H1 (cell line): ENCODE measurements at regions not wholly inside any gene's neighbourhood (a gene's known extent, or its start where the extent isn't known, plus 50 kb on each side); places are given as distances from the start of the nearest gene placed in this dataset.

ENCODE experiments used
- CTCF ChIA-PET: fragments of 300-600 bp; sonication (Branson Sonifier 250); formaldehyde crosslinking; loops from one replicate; lab custom pipeline; 2021; ENCODE audit not compliant: partially characterized antibody; lab: Charles Lee
- POLR2A ChIA-PET: fragments of 300-600 bp; sonication (Branson Sonifier 250); formaldehyde crosslinking; loops from one replicate; lab custom pipeline; 2021; ENCODE audit warnings: inconsistent platforms; ENCODE audit not compliant: partially characterized antibody; lab: Charles Lee
- DNase-seq, 2 experiments: peaks; one replicate each; pipeline versions ENCODE4 v3.0.0 to v3.0.0-alpha.2; 2010 to 2022; ENCODE audit warnings: low spot score in 2 of 2, low read depth in 1 of 2, mixed read lengths in 1 of 2
- FAIRE-seq: peaks from 2 replicates; lab custom pipeline; 2011; peaks lifted over from hg19 to GRCh38; lab: Jason Lieb, UNC
- H2AFZ ChIP-seq: 2 replicates; pipeline ENCODE4 v1.8.1; 2012; ENCODE audit warnings: low read length, inconsistent platforms
- H2AK5ac ChIP-seq: 2 replicates; pipeline ENCODE4 v1.6.1; 2013; ENCODE audit warnings: low read depth, low read length
- H2BK120ac ChIP-seq: replicated peaks from 2 replicates; pipeline ENCODE3; 2013; ENCODE audit warnings: low read depth, low read length, inconsistent platforms
- H2BK12ac ChIP-seq: 2 replicates; pipeline ENCODE4 v1.6.1; 2013; ENCODE audit warnings: low read depth, low read length
- H2BK15ac ChIP-seq: 2 replicates; pipeline ENCODE4 v1.6.1; 2013; ENCODE audit warnings: low read length
- H2BK20ac ChIP-seq: 2 replicates; pipeline ENCODE4 v1.6.1; 2013; ENCODE audit warnings: low read length
- H2BK5ac ChIP-seq: 2 replicates; pipeline ENCODE4 v1.6.1; 2013; ENCODE audit warnings: low read depth, low read length
- H3K14ac ChIP-seq: 2 replicates; pipeline ENCODE4 v1.6.1; 2013; ENCODE audit warnings: inconsistent platforms; ENCODE audit not compliant: insufficient read length
- H3K18ac ChIP-seq: 2 replicates; pipeline ENCODE4 v1.6.1; 2013; ENCODE audit warnings: low read length; ENCODE audit errors: extremely low read depth
- H3K23ac ChIP-seq: 2 replicates; pipeline ENCODE4 v1.6.1; 2013; ENCODE audit warnings: inconsistent platforms; ENCODE audit not compliant: insufficient read length
- H3K23me2 ChIP-seq: 2 replicates; pipeline ENCODE4 v1.6.1; 2013; ENCODE audit warnings: low read depth, low read length
- H3K27ac ChIP-seq: 2 replicates; pipeline ENCODE4 v1.6.1; 2011; ENCODE audit warnings: low read depth, low read length, inconsistent platforms
- H3K27me3 ChIP-seq, 4 experiments: replicated peaks in 1 of 4; 1 replicate in 1 of 4; 2 replicates in 3 of 4; pipeline versions ENCODE4 v1.6.1 to v1.8.1; 2011 to 2013; ENCODE audit warnings: low read length in 3 of 4, mild to moderate bottlenecking in 3 of 4, inconsistent platforms in 2 of 4, mixed read lengths in 2 of 4, moderate library complexity in 1 of 4; ENCODE audit not compliant: control insufficient read depth in 3 of 4, insufficient read depth in 3 of 4; ENCODE audit errors: extremely low read depth in 1 of 4
- H3K36me3 ChIP-seq, 4 experiments: 2 replicates each; pipeline versions ENCODE4 v1.6.1 to v1.8.1; 2011 to 2013; ENCODE audit warnings: mild to moderate bottlenecking in 4 of 4, low read length in 3 of 4, moderate library complexity in 2 of 4, control low read depth in 1 of 4, inconsistent platforms in 1 of 4; ENCODE audit not compliant: insufficient read depth in 4 of 4, control insufficient read depth in 2 of 4
- H3K4ac ChIP-seq: replicated peaks from 2 replicates; pipeline ENCODE3; 2013; ENCODE audit warnings: low read length, low read depth, mixed read lengths, inconsistent platforms; ENCODE audit not compliant: insufficient read length
- H3K4me1 ChIP-seq, 4 experiments: replicated peaks in 1 of 4; 1 replicate in 1 of 4; 2 replicates in 3 of 4; pipeline versions ENCODE4 v1.6.1 to v1.8.1; 2011 to 2013; ENCODE audit warnings: low read length in 3 of 4, inconsistent platforms in 2 of 4, mixed read lengths in 1 of 4; ENCODE audit not compliant: insufficient read depth in 4 of 4, control insufficient read depth in 3 of 4
- H3K4me2 ChIP-seq, 2 experiments: 2 replicates each; pipeline versions ENCODE4 v1.6.1 to v1.8.1; 2011 to 2013; ENCODE audit warnings: low read depth in 2 of 2, low read length in 2 of 2, control low read depth in 1 of 2, inconsistent platforms in 1 of 2, mild to moderate bottlenecking in 1 of 2; ENCODE audit not compliant: insufficient read depth in 1 of 2
- H3K4me3 ChIP-seq, 4 experiments: fragments of 200-600, 300-600 bp in 1 of 4; sonication (generic), shearing (Covaris generic), sonication (Bioruptor Twin) in 1 of 4; 2 replicates each; pipeline versions ENCODE4 v1.5.1 to v1.8.1; 2011 to 2016; ENCODE audit warnings: low read length in 4 of 4, low read depth in 3 of 4, control low read depth in 2 of 4, inconsistent platforms in 2 of 4, mild to moderate bottlenecking in 2 of 4, mixed read lengths in 1 of 4, moderate library complexity in 1 of 4; ENCODE audit not compliant: insufficient read depth in 2 of 4; ENCODE audit errors: extremely low read depth in 1 of 4
- H3K56ac ChIP-seq: replicated peaks from 2 replicates; pipeline ENCODE3; 2013; ENCODE audit warnings: low read depth, mild to moderate bottlenecking, mixed read lengths, low read length, inconsistent platforms; ENCODE audit not compliant: insufficient read length
- H3K79me1 ChIP-seq: 2 replicates; pipeline ENCODE4 v1.6.1; 2013; ENCODE audit warnings: low read depth, low read length, control low read depth
- H3K79me2 ChIP-seq, 2 experiments: 2 replicates each; pipeline versions ENCODE4 v1.6.1 to v1.8.1; 2012 to 2013; ENCODE audit warnings: low read length in 2 of 2, mild to moderate bottlenecking in 2 of 2, inconsistent platforms in 1 of 2; ENCODE audit not compliant: insufficient read depth in 2 of 2, control insufficient read depth in 1 of 2
- H3K9ac ChIP-seq, 4 experiments: replicated peaks in 1 of 4; 1 replicate in 1 of 4; 2 replicates in 3 of 4; pipeline versions ENCODE4 v1.6.1 to v1.8.1; 2011 to 2013; ENCODE audit warnings: low read depth in 3 of 4, low read length in 3 of 4, control low read depth in 2 of 4, mild to moderate bottlenecking in 2 of 4, moderate library complexity in 2 of 4, inconsistent platforms in 1 of 4; ENCODE audit errors: extremely low read depth in 1 of 4
- H3K9me3 ChIP-seq, 2 experiments: 2 replicates each; pipeline versions ENCODE4 v1.6.1 to v1.8.1; 2012 to 2013; ENCODE audit warnings: mild to moderate bottlenecking in 2 of 2, moderate library complexity in 2 of 2, control low read depth in 1 of 2, inconsistent platforms in 1 of 2, low read depth in 1 of 2, low read length in 1 of 2, mixed read lengths in 1 of 2; ENCODE audit not compliant: insufficient read depth in 2 of 2
- H4K20me1 ChIP-seq, 2 experiments: replicated peaks in 1 of 2; 2 replicates each; pipeline versions ENCODE3 to v1.8.1; 2011 to 2013; ENCODE audit warnings: inconsistent platforms in 2 of 2, low read length in 2 of 2, mild to moderate bottlenecking in 1 of 2; ENCODE audit not compliant: insufficient read depth in 2 of 2, control insufficient read depth in 1 of 2
- H4K5ac ChIP-seq: 2 replicates; pipeline ENCODE4 v1.6.1; 2013; ENCODE audit warnings: low read length, low read depth, mixed read lengths, inconsistent platforms; ENCODE audit not compliant: insufficient read length
- H4K8ac ChIP-seq: 2 replicates; pipeline ENCODE4 v1.8.0; 2013; ENCODE audit warnings: mild to moderate bottlenecking, moderate library complexity, low read length, inconsistent platforms; ENCODE audit not compliant: insufficient read depth; ENCODE audit errors: extremely low read depth
- H4K91ac ChIP-seq: replicated peaks from 2 replicates; pipeline ENCODE3; 2013; ENCODE audit warnings: low read length, mixed read lengths, inconsistent platforms; ENCODE audit not compliant: insufficient read length
- RBBP5 ChIP-seq: IDR thresholded peaks from 2 replicates; pipeline ENCODE4 v1.7.1; 2012; ENCODE audit warnings: low read depth, mild to moderate bottlenecking, inconsistent platforms, low read length, moderate library complexity, borderline replicate concordance
- SAP30 ChIP-seq: fragments of 300-600 bp; sonication (generic); IDR thresholded peaks from 2 replicates; pipeline ENCODE4 v1.7.1; 2012; ENCODE audit warnings: low read length, moderate library complexity, mild to moderate bottlenecking, inconsistent platforms; ENCODE audit not compliant: insufficient read depth, insufficient replicate concordance
- WGBS, 2 experiments: shearing (Covaris generic) in 1 of 2; methylation state at CpG; one replicate each; pipeline versions ENCODE4 v1.1.6 to v1.1.7; 2013 to 2015; ENCODE audit warnings: low lambda C conversion rate in 2 of 2, mixed read lengths in 2 of 2, inconsistent platforms in 1 of 2, low coverage in 1 of 2, missing lambda C conversion rate in 1 of 2; ENCODE audit not compliant: insufficient replicate concordance in 2 of 2, insufficient coverage in 1 of 2, insufficient read length in 1 of 2; ENCODE audit errors: extremely low coverage in 1 of 2, missing lambda C conversion rate in 1 of 2; 5-methylcytosine and 5-hydroxymethylcytosine counted together

GRCh38 chr5:116747881-116748280 lies 173.3 kb upstream of the SEMA6A start:
- no peaks in the 10 kb centered on the region for H3K4me1 ChIP-seq
- H3K18ac ChIP-seq = no peak overlapping the region
- no peak overlapping the region for H4K8ac ChIP-seq
- no peak overlapping the region for H3K4ac ChIP-seq
- no peak overlapping the region for H3K4me2 ChIP-seq
- H3K79me1 ChIP-seq = no peaks in the 10 kb centered on the region
- no peaks in the 10 kb centered on the region for H4K20me1 ChIP-seq
- H3K79me2 ChIP-seq = no peaks in the 10 kb centered on the region
- no peaks in the 10 kb centered on the region for H3K27me3 ChIP-seq
- ChIA-PET CTCF (interaction anchor here (0.5 to 1.0 kb wide), 3 partner anchors 8 to 1476 kb away, joined by 3 read pairs; no protein-coding TSS in a partner anchor), POLR2A (no interaction called here)
- no peak overlapping the region for H3K23ac ChIP-seq
- no peak overlapping the region for H3K27ac ChIP-seq
- no peak for FAIRE-seq
- H2AFZ ChIP-seq = no peak overlapping the region
- no peak overlapping the region for H2BK20ac ChIP-seq
- H3K56ac ChIP-seq = no peak overlapping the region
- H2BK5ac ChIP-seq = no peak overlapping the region
- H2BK120ac ChIP-seq = no peak overlapping the region
- no peak overlapping the region for H4K91ac ChIP-seq
- H3K36me3 ChIP-seq = no peaks in the 10 kb centered on the region
- H2AK5ac ChIP-seq = no peak overlapping the region
- H4K5ac ChIP-seq = no peak overlapping the region
- 0 out of 2 replicates have a peak overlapping the region, but pooled peaks have one; percentile 54 for H2BK15ac ChIP-seq
- TF ChIP-seq SAP30 (no peak), RBBP5 (no peak)
- H3K14ac ChIP-seq = no peak overlapping the region
- H3K9ac ChIP-seq = no peak overlapping the region
- H3K23me2 ChIP-seq = no peaks in the 10 kb centered on the region
- no peak overlapping the region for H2BK12ac ChIP-seq
- H3K4me3 ChIP-seq = no peak overlapping the region
- DNase-seq = no peak
- 100% methylated on average over 1 of the region's 1 CpG; no CpG with 5 or more reads in 1 of the 2 experiments for WGBS, 2 experiments
- H3K9me3 ChIP-seq = peaks cover 3 to 8% of the 10 kb centered on the region in 2 experiments; a peak in 2 of 4 replicates
